Mesodermal cell (in vitro differentiated cells): ENCODE measurements at regions not wholly inside any gene's neighbourhood (a gene's known extent, or its start where the extent isn't known, plus 50 kb on each side); places are given as distances from the start of the nearest gene placed in this dataset.

ENCODE experiments used
- H3K27ac ChIP-seq: 2 replicates; pipeline ENCODE4 v1.7.0; 2013; ENCODE audit warnings: mild to moderate bottlenecking, low read depth, low read length, moderate library complexity; ENCODE audit not compliant: severe bottlenecking
- H3K36me3 ChIP-seq: 2 replicates; pipeline ENCODE4 v1.7.1; 2013; ENCODE audit warnings: mild to moderate bottlenecking, low read length, moderate library complexity; ENCODE audit not compliant: control insufficient read depth, insufficient read depth
- H3K4me1 ChIP-seq: one replicate; pipeline ENCODE4 v1.7.1; 2013; ENCODE audit warnings: mild to moderate bottlenecking, low read length; ENCODE audit not compliant: insufficient read depth, control insufficient read depth, poor library complexity, severe bottlenecking
- H3K4me3 ChIP-seq: 2 replicates; pipeline ENCODE4 v1.7.0; 2013; ENCODE audit warnings: low read length, control low read depth, mild to moderate bottlenecking; ENCODE audit not compliant: insufficient read depth, poor library complexity, severe bottlenecking; ENCODE audit errors: extremely low read depth
- H3K9me3 ChIP-seq: 2 replicates; pipeline ENCODE4 v1.7.1; 2013; ENCODE audit warnings: mild to moderate bottlenecking, low read length, moderate library complexity; ENCODE audit not compliant: control insufficient read depth
- WGBS, 2 experiments: methylation state at CpG; one replicate each; pipeline ENCODE4 v1.1.5; 2013; ENCODE audit warnings: missing lambda C conversion rate in 2 of 2; ENCODE audit not compliant: insufficient coverage in 2 of 2; 5-methylcytosine and 5-hydroxymethylcytosine counted together

- no peaks in the 10 kb centered on the region for H3K9me3 ChIP-seq
- no peaks in the 10 kb centered on the region for H3K36me3 ChIP-seq
- 83 to 84% methylated on average over 5 of the region's 5 CpGs for WGBS, 2 experiments
- H3K27ac ChIP-seq = no peak overlapping the region
- H3K4me3 ChIP-seq = no peak overlapping the region
- H3K4me1 ChIP-seq = no peaks in the 10 kb centered on the region
These were observed 358.5 kb downstream of the WDR72 start for GRCh38 chr15:53400986-53401385.

GRCh38 chr15:53397041-53397616, 362.3 kb downstream of the WDR72 start:
- 100% methylated on average over 1 of the region's 3 CpGs; no CpG with 5 or more reads in 1 of the 2 experiments for WGBS, 2 experiments
- Histone ChIP-seq H3K27ac (no peak overlapping the region), H3K9me3 (no peaks in the 10 kb centered on the region), H3K4me3 (no peak overlapping the region), H3K36me3 (no peaks in the 10 kb centered on the region), H3K4me1 (no peaks in the 10 kb centered on the region)

GRCh38 chr15:53395871-53396270, 363.6 kb downstream of the WDR72 start:
- Histone ChIP-seq H3K4me3 (no peak overlapping the region), H3K9me3 (no peaks in the 10 kb centered on the region), H3K27ac (no peak overlapping the region), H3K36me3 (no peaks in the 10 kb centered on the region), H3K4me1 (no peaks in the 10 kb centered on the region)
- WGBS, 2 experiments = 92% methylated on average over 2 of the region's 2 CpGs; no CpG with 5 or more reads in 1 of the 2 experiments

GRCh38 chr15:53390549-53390948, 368.9 kb downstream of the WDR72 start:
- WGBS, 2 experiments = no CpG with 5 or more reads among the region's 1 CpG
- Histone ChIP-seq H3K36me3 (no peaks in the 10 kb centered on the region), H3K4me1 (no peaks in the 10 kb centered on the region), H3K9me3 (no peaks in the 10 kb centered on the region), H3K4me3 (no peak overlapping the region), H3K27ac (no peak overlapping the region)

GRCh38 chr15:53389271-53390037, 370.0 kb downstream of the WDR72 start:
- Histone ChIP-seq H3K4me1 (no peaks in the 10 kb centered on the region), H3K27ac (no peak overlapping the region), H3K36me3 (no peaks in the 10 kb centered on the region), H3K4me3 (no peak overlapping the region), H3K9me3 (no peaks in the 10 kb centered on the region)
- WGBS, 2 experiments = 98% methylated on average over 6 of the region's 15 CpGs; no CpG with 5 or more reads in 1 of the 2 experiments

- Histone ChIP-seq H3K36me3 (no peaks in the 10 kb centered on the region), H3K27ac (no peak overlapping the region), H3K4me3 (no peak overlapping the region), H3K9me3 (no peaks in the 10 kb centered on the region), H3K4me1 (no peaks in the 10 kb centered on the region)
- 63 to 82% methylated on average over 2 to 3 of the region's 3 CpGs for WGBS, 2 experiments
These were observed 375.0 kb downstream of the WDR72 start for GRCh38 chr15:53384417-53384816.

GRCh38 chr15:53378096-53378800, 381.2 kb downstream of the WDR72 start:
- Histone ChIP-seq H3K9me3 (no peaks in the 10 kb centered on the region), H3K36me3 (no peaks in the 10 kb centered on the region), H3K4me1 (no peaks in the 10 kb centered on the region), H3K27ac (no peak overlapping the region), H3K4me3 (no peak overlapping the region)
- WGBS, 2 experiments = 73 to 76% methylated on average over 4 of the region's 4 CpGs

- WGBS, 2 experiments = no CpG with 5 or more reads among the region's 1 CpG
- H3K4me3 ChIP-seq = no peak overlapping the region
- H3K27ac ChIP-seq = no peak overlapping the region
- H3K36me3 ChIP-seq = no peaks in the 10 kb centered on the region
- no peaks in the 10 kb centered on the region for H3K9me3 ChIP-seq
- H3K4me1 ChIP-seq = no peaks in the 10 kb centered on the region
These were observed 391.7 kb downstream of the WDR72 start for GRCh38 chr15:53367740-53368139.

GRCh38 chr15:53360881-53361280, 398.6 kb downstream of the WDR72 start:
- H3K4me1 ChIP-seq = no peaks in the 10 kb centered on the region
- WGBS, 2 experiments = 91% methylated on average over 4 of the region's 4 CpGs
- H3K4me3 ChIP-seq = no peak overlapping the region
- no peak overlapping the region for H3K27ac ChIP-seq
- H3K9me3 ChIP-seq = no peaks in the 10 kb centered on the region
- no peaks in the 10 kb centered on the region for H3K36me3 ChIP-seq

- Histone ChIP-seq H3K4me1 (no peaks in the 10 kb centered on the region), H3K4me3 (no peak overlapping the region), H3K9me3 (no peaks in the 10 kb centered on the region), H3K27ac (no peak overlapping the region), H3K36me3 (no peaks in the 10 kb centered on the region)
- WGBS, 2 experiments = 78 to 89% methylated on average over 1 to 2 of the region's 2 CpGs
These were observed 400.4 kb downstream of the WDR72 start for GRCh38 chr15:53359038-53359437.

GRCh38 chr15:53354874-53355273, 404.6 kb downstream of the WDR72 start:
- H3K4me1 ChIP-seq = no peaks in the 10 kb centered on the region
- H3K27ac ChIP-seq = no peak overlapping the region
- H3K36me3 ChIP-seq = no peaks in the 10 kb centered on the region
- no peaks in the 10 kb centered on the region for H3K9me3 ChIP-seq
- H3K4me3 ChIP-seq = no peak overlapping the region
